ENCODE measurements at regions not wholly inside any gene's neighbourhood (a gene's known extent, or its start where the extent isn't known, plus 50 kb on each side); places are given as distances from the start of the nearest gene placed in this dataset.

- no peak overlapping the region for H3K4me2 ChIP-seq (ENCODE audit: insufficient read depth, low read length)
- no peaks in the 10 kb centered on the region for H3K9me3 ChIP-seq (ENCODE audit: low read depth, low read length)
- no peaks in the 10 kb centered on the region for H3K27me3 ChIP-seq (ENCODE audit: insufficient read depth, low read length)
- H3K79me2 ChIP-seq (ENCODE audit: insufficient read depth, low read length) = no peaks in the 10 kb centered on the region
- no peaks in the 10 kb centered on the region for H3K36me3 ChIP-seq (ENCODE audit: insufficient read depth, low read length)
- DNase-seq (ENCODE audit: insufficient read length, low spot score, missing footprints) = no peak
- no peak overlapping the region for H3K4me3 ChIP-seq (ENCODE audit: insufficient read depth, low read length)
- H3K27ac ChIP-seq (ENCODE audit: low read depth, low read length) = no peak overlapping the region
- no peaks in the 10 kb centered on the region for H3K4me1 ChIP-seq (ENCODE audit: insufficient read depth, low read length)
- no peak overlapping the region for H2AFZ ChIP-seq (ENCODE audit: low read length)
- TF ChIP-seq, protein P1, sequence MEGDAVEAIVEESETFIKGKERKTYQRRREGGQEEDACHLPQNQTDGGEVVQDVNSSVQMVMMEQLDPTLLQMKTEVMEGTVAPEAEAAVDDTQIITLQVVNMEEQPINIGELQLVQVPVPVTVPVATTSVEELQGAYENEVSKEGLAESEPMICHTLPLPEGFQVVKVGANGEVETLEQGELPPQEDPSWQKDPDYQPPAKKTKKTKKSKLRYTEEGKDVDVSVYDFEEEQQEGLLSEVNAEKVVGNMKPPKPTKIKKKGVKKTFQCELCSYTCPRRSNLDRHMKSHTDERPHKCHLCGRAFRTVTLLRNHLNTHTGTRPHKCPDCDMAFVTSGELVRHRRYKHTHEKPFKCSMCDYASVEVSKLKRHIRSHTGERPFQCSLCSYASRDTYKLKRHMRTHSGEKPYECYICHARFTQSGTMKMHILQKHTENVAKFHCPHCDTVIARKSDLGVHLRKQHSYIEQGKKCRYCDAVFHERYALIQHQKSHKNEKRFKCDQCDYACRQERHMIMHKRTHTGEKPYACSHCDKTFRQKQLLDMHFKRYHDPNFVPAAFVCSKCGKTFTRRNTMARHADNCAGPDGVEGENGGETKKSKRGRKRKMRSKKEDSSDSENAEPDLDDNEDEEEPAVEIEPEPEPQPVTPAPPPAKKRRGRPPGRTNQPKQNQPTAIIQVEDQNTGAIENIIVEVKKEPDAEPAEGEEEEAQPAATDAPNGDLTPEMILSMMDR (IDR thresholded peaks at IDR 0.05; ENCODE audit: extremely low read depth, low read depth, low read length) = no peak
- H4K20me1 ChIP-seq (ENCODE audit: insufficient read depth, low read length) = no peaks in the 10 kb centered on the region
Observed at GRCh38 chr18:34431042-34431441, 206.3 kb upstream of the NOL4 start.

DNA sequence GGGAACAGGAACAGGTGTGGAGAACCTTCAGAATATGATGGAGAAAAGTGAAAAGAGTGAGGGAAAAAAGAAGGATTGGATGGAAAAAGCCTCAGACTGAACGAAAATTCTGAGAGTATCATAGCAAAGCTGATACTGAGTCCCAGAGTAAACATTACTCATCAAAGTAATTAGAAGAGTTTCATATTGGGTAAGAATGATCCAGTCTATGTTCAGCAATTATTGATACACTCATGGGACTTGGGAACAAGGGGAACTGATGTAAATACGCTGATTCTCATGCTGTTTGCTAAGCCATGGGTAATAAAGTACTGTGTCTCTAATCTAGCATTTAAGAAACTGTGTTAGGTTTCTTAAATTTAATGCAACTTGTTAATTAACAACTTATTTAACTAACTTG is 219.9 kb upstream of the NOL4 start:
- Histone ChIP-seq H3K79me2 (ENCODE audit: insufficient read depth, low read length) (no peaks in the 10 kb centered on the region), H3K4me1 (ENCODE audit: insufficient read depth, low read length) (no peaks in the 10 kb centered on the region), H3K27ac (ENCODE audit: low read depth, low read length) (no peak overlapping the region), H3K36me3 (ENCODE audit: insufficient read depth, low read length) (no peaks in the 10 kb centered on the region), H2AFZ (ENCODE audit: low read length) (no peak overlapping the region), H4K20me1 (ENCODE audit: insufficient read depth, low read length) (no peaks in the 10 kb centered on the region), H3K9me3 (ENCODE audit: low read depth, low read length) (no peaks in the 10 kb centered on the region), H3K4me2 (ENCODE audit: insufficient read depth, low read length) (no peak overlapping the region), H3K27me3 (ENCODE audit: insufficient read depth, low read length) (no peaks in the 10 kb centered on the region), H3K4me3 (ENCODE audit: insufficient read depth, low read length) (no peak overlapping the region)
- TF ChIP-seq, protein P1 (IDR thresholded peaks at IDR 0.05; ENCODE audit: extremely low read depth, low read depth, low read length) = no peak
- no peak for DNase-seq (ENCODE audit: insufficient read length, low spot score, missing footprints)

DNA sequence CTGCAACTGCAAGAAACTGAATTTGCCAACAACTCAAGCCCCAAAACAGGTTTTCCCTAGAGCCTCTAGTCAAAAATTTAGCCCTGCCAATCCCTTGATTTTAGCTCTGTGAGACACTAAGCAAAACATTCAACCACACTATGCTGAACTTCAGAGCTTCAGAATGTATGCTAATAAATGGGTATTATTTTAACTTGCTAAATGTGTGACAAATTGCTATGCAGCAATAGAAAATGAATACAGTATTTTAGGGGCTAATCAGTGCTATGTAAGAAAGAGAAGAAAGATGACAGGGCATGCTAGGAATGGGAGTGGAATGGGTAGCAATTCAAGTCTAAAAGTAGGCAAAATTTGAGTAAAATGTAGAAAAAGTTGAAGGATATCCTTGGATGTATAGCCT is 223.9 kb upstream of the NOL4 start:
- TF ChIP-seq, protein P1 (IDR thresholded peaks at IDR 0.05; ENCODE audit: extremely low read depth, low read depth, low read length) = no peak
- H3K27ac ChIP-seq (ENCODE audit: low read depth, low read length) = no peak overlapping the region
- no peaks in the 10 kb centered on the region for H3K36me3 ChIP-seq (ENCODE audit: insufficient read depth, low read length)
- H3K4me2 ChIP-seq (ENCODE audit: insufficient read depth, low read length) = no peak overlapping the region
- no peak overlapping the region for H2AFZ ChIP-seq (ENCODE audit: low read length)
- H3K79me2 ChIP-seq (ENCODE audit: insufficient read depth, low read length) = no peaks in the 10 kb centered on the region
- no peak for DNase-seq (ENCODE audit: insufficient read length, low spot score, missing footprints)
- no peaks in the 10 kb centered on the region for H3K4me1 ChIP-seq (ENCODE audit: insufficient read depth, low read length)
- H3K9me3 ChIP-seq (ENCODE audit: low read depth, low read length) = no peaks in the 10 kb centered on the region
- H3K27me3 ChIP-seq (ENCODE audit: insufficient read depth, low read length) = no peaks in the 10 kb centered on the region
- no peaks in the 10 kb centered on the region for H4K20me1 ChIP-seq (ENCODE audit: insufficient read depth, low read length)
- no peak overlapping the region for H3K4me3 ChIP-seq (ENCODE audit: insufficient read depth, low read length)

DNA sequence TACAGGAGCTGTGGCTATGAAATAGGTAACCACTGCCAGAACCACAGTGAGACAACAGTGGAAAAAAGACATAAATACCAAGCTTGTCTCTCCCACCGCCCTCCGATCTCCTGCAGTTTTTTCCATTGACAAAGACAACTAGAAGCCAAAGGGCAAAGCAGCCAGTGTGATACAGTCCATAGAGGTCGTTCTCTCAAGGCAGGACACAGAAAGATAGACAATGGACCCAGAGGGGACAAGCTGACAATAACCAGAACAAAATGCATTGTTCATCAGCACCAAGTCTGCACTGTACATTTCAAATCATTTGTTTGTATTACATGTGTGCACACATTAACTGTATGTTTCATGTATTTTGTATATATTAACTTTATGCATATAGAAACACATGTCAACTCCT is 233.0 kb upstream of the NOL4 start:
- H4K20me1 ChIP-seq (ENCODE audit: insufficient read depth, low read length) = no peaks in the 10 kb centered on the region
- no peaks in the 10 kb centered on the region for H3K27me3 ChIP-seq (ENCODE audit: insufficient read depth, low read length)
- H3K79me2 ChIP-seq (ENCODE audit: insufficient read depth, low read length) = no peaks in the 10 kb centered on the region
- TF ChIP-seq, protein P1 (IDR thresholded peaks at IDR 0.05; ENCODE audit: extremely low read depth, low read depth, low read length) = no peak
- H3K4me3 ChIP-seq (ENCODE audit: insufficient read depth, low read length) = no peak overlapping the region
- no peaks in the 10 kb centered on the region for H3K4me1 ChIP-seq (ENCODE audit: insufficient read depth, low read length)
- no peak overlapping the region for H2AFZ ChIP-seq (ENCODE audit: low read length)
- DNase-seq (ENCODE audit: insufficient read length, low spot score, missing footprints) = no peak
- no peaks in the 10 kb centered on the region for H3K9me3 ChIP-seq (ENCODE audit: low read depth, low read length)
- H3K4me2 ChIP-seq (ENCODE audit: insufficient read depth, low read length) = no peak overlapping the region
- H3K27ac ChIP-seq (ENCODE audit: low read depth, low read length) = no peak overlapping the region
- H3K36me3 ChIP-seq (ENCODE audit: insufficient read depth, low read length) = no peaks in the 10 kb centered on the region

Measured in osteoblast (primary cell).